HEK293 (cell line): ENCODE measurements at regions not wholly inside any gene's neighbourhood (a gene's known extent, or its start where the extent isn't known, plus 50 kb on each side); places are given as distances from the start of the nearest gene placed in this dataset.

Experiments used
- YY2 ChIP-seq: fragments of 450-650 bp; formaldehyde crosslinking; IDR thresholded peaks from 2 replicates; pipeline ENCODE4 v1.5.1; 2016; ENCODE audit warnings: missing biosample characterization, missing genetic modification characterization
- ZFP37 ChIP-seq: fragments of 450-650 bp; formaldehyde crosslinking; IDR thresholded peaks from 2 replicates; pipeline ENCODE4 v1.5.1; 2016; ENCODE audit warnings: missing biosample characterization, missing genetic modification characterization
- ZNF16 ChIP-seq: fragments of 450-650 bp; formaldehyde crosslinking; IDR thresholded peaks from 2 replicates; pipeline ENCODE4 v1.5.1; 2016; ENCODE audit warnings: low read depth, missing biosample characterization, missing genetic modification characterization
- ZNF350 ChIP-seq: fragments of 450-650 bp; formaldehyde crosslinking; IDR thresholded peaks from 2 replicates; pipeline ENCODE4 v1.5.0; 2017; ENCODE audit warnings: missing biosample characterization, mild to moderate bottlenecking, missing genetic modification characterization
- ZNF701 ChIP-seq: fragments of 450-650 bp; formaldehyde crosslinking; IDR thresholded peaks from 2 replicates; pipeline ENCODE4 v1.5.1; 2016; ENCODE audit warnings: missing biosample characterization, missing genetic modification characterization
- TF ChIP-seq, protein P1 (sequence below): fragments of 450-650 bp; formaldehyde crosslinking; IDR thresholded peaks from 2 replicates; pipeline ENCODE4 v1.5.1; 2016; ENCODE audit warnings: missing biosample characterization, missing genetic modification characterization
- TF ChIP-seq, protein P2 (sequence below): fragments of 450-650 bp; formaldehyde crosslinking; IDR thresholded peaks from 2 replicates; pipeline ENCODE4 v1.5.1; 2016; ENCODE audit warnings: missing biosample characterization, missing genetic modification characterization

- no peak for TF ChIP-seq ZNF701
- TF ChIP-seq, protein P1, sequence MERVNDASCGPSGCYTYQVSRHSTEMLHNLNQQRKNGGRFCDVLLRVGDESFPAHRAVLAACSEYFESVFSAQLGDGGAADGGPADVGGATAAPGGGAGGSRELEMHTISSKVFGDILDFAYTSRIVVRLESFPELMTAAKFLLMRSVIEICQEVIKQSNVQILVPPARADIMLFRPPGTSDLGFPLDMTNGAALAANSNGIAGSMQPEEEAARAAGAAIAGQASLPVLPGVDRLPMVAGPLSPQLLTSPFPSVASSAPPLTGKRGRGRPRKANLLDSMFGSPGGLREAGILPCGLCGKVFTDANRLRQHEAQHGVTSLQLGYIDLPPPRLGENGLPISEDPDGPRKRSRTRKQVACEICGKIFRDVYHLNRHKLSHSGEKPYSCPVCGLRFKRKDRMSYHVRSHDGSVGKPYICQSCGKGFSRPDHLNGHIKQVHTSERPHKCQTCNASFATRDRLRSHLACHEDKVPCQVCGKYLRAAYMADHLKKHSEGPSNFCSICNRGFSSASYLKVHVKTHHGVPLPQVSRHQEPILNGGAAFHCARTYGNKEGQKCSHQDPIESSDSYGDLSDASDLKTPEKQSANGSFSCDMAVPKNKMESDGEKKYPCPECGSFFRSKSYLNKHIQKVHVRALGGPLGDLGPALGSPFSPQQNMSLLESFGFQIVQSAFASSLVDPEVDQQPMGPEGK, result no peak
- TF ChIP-seq, protein P2, sequence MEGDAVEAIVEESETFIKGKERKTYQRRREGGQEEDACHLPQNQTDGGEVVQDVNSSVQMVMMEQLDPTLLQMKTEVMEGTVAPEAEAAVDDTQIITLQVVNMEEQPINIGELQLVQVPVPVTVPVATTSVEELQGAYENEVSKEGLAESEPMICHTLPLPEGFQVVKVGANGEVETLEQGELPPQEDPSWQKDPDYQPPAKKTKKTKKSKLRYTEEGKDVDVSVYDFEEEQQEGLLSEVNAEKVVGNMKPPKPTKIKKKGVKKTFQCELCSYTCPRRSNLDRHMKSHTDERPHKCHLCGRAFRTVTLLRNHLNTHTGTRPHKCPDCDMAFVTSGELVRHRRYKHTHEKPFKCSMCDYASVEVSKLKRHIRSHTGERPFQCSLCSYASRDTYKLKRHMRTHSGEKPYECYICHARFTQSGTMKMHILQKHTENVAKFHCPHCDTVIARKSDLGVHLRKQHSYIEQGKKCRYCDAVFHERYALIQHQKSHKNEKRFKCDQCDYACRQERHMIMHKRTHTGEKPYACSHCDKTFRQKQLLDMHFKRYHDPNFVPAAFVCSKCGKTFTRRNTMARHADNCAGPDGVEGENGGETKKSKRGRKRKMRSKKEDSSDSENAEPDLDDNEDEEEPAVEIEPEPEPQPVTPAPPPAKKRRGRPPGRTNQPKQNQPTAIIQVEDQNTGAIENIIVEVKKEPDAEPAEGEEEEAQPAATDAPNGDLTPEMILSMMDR (tag by site-specific recombination), result no peak
- no peak for TF ChIP-seq YY2 (tag by site-specific recombination)
- TF ChIP-seq ZNF350, result no peak
- TF ChIP-seq ZNF16, result no peak
- TF ChIP-seq ZFP37 (tag by site-specific recombination), result no peak
Observed at GRCh38 chr13:87344176-87344575, 327.0 kb upstream of the SLITRK5 start.
